HG02885 (cell line): ENCODE measurements at regions not wholly inside any gene's neighbourhood (a gene's known extent, or its start where the extent isn't known, plus 50 kb on each side); places are given as distances from the start of the nearest gene placed in this dataset.

Source experiments
- ATAC-seq: cut with Tn5 transposase; IDR thresholded peaks from one replicate; pipeline ENCODE4 v1.9.1; 2021; ENCODE audit warnings: mild to moderate bottlenecking; ENCODE audit not compliant: unreplicated experiment, poor library complexity

- ATAC-seq, result no peak
These were observed 69.4 kb upstream of the STXBP5L start for GRCh38 chr3:120838441-120839091.

GRCh38 chr3:120839120-120839519 is 68.9 kb upstream of the STXBP5L start:
- ATAC-seq, result no peak

- ATAC-seq, result no peak
These were observed 66.7 kb upstream of the STXBP5L start for GRCh38 chr3:120841264-120841663.

- ATAC-seq, result no peak
These were observed 61.9 kb upstream of the STXBP5L start for GRCh38 chr3:120846073-120846472.

GRCh38 chr3:120848503-120848902 is 59.5 kb upstream of the STXBP5L start:
- no peak for ATAC-seq

- ATAC-seq, result no peak
These were observed 57.4 kb upstream of the STXBP5L start for GRCh38 chr3:120850381-120851295.

GRCh38 chr3:120852412-120852811 is 55.6 kb upstream of the STXBP5L start:
- peak; percentile 37 for ATAC-seq

GRCh38 chr3:120853416-120853815 is 54.6 kb upstream of the STXBP5L start:
- no peak for ATAC-seq

GRCh38 chr3:120854908-120855526 is 53.0 kb upstream of the STXBP5L start:
- ATAC-seq, result no peak

- ATAC-seq, result no peak
These were observed 52.2 kb upstream of the STXBP5L start for GRCh38 chr3:120855665-120856437.
